Panc1 (cell line): ENCODE measurements at regions not wholly inside any gene's neighbourhood (a gene's known extent, or its start where the extent isn't known, plus 50 kb on each side); places are given as distances from the start of the nearest gene placed in this dataset.

Source experiments
- CTCF ChIP-seq: fragments of 450-650 bp; IDR thresholded peaks from 2 replicates; pipeline ENCODE4 v1.5.1; 2017; ENCODE audit warnings: mild to moderate bottlenecking
- POLR2AphosphoS5 ChIP-seq: IDR thresholded peaks from 2 replicates; pipeline ENCODE4 v1.6.1; 2012; ENCODE audit warnings: mild to moderate bottlenecking, low read depth, low read length, moderate library complexity
- REST ChIP-seq, 2 experiments: IDR thresholded peaks; 2 replicates each; pipeline ENCODE4 v1.6.1; 2011 to 2012; ENCODE audit warnings: low read depth in 2 of 2, control low read depth in 1 of 2, low read length in 1 of 2, mild to moderate bottlenecking in 1 of 2, moderate library complexity in 1 of 2; ENCODE audit not compliant: insufficient read depth in 1 of 2

GRCh38 chr1:90526954-90527353 lies 190.1 kb downstream of the BARHL2 start:
- TF ChIP-seq CTCF: no peak
- TF ChIP-seq POLR2AphosphoS5: no peak
- TF ChIP-seq REST (IDR thresholded peaks at IDR 0.05; ENCODE audit: insufficient read depth in 1 of 2, low read depth in 2 of 2, low read length in 1 of 2): no peak
